ENCODE measurements at regions not wholly inside any gene's neighbourhood (a gene's known extent, or its start where the extent isn't known, plus 50 kb on each side); places are given as distances from the start of the nearest gene placed in this dataset.

DNA sequence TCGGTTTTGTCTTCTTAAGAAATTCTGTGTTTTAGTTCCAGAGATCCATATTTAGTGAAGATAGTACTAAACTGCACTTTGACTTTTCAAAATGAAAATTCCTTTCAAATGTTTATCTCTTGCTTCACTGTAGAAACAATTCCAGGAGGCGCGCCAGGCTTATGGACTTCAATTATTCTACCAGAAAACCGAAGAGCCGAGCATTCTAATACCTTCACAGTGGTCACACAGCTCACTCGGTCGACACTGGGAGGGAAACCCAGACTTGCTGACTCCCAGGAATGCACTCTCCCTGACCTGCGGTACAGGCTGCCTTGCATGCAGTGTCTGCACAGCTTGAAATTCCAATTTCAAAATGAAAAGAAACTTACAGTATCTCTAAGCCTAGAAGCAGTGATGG lies 119.9 kb upstream of the PIEZO2 start:
- H3K4me3 ChIP-seq = no peak overlapping the region
- TF ChIP-seq CTCF (IDR thresholded peaks at IDR 0.05) (no peak), POLR2A (IDR thresholded peaks at IDR 0.05) (no peak)
- H3K9me3 ChIP-seq = no peaks in the 10 kb centered on the region
- H3K36me3 ChIP-seq = no peaks in the 10 kb centered on the region
- H3K27me3 ChIP-seq = no peaks in the 10 kb centered on the region
- H3K27ac ChIP-seq = no peak overlapping the region
- no peaks in the 10 kb centered on the region for H3K4me1 ChIP-seq
- no peak for DNase-seq

GRCh38 chr18:11268741-11269233 lies 119.4 kb upstream of the PIEZO2 start:
- Histone ChIP-seq H3K36me3 (no peaks in the 10 kb centered on the region), H3K4me1 (no peaks in the 10 kb centered on the region), H3K27ac (peak overlapping the region in 1 of 4 donors; percentile 26)

DNA sequence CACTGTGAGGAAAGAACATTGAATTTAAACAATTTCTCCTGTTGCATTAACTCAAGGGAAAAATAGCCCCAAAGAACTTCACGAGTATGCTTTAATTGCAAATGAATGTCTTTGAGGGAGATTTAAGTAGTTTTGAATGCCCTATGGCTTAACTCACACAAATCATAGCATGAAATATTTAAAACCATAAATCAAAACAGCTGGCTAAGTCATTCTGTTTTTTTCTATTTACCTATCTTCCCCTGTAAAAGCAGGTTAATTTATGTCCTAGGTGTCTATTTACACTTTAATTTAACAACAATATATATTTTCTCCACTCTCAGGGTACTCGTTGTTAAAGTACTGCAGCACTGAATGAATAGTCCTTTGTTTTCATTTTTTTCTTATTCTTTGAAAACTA lies 118.8 kb upstream of the PIEZO2 start:
- Histone ChIP-seq H3K4me3 (no peak overlapping the region), H3K4me1 (no peaks in the 10 kb centered on the region), H3K36me3 (no peaks in the 10 kb centered on the region), H3K27me3 (no peaks in the 10 kb centered on the region), H3K27ac (no peak overlapping the region), H3K9me3 (no peaks in the 10 kb centered on the region)
- no peak for DNase-seq
- TF ChIP-seq CTCF (IDR thresholded peaks at IDR 0.05) (no peak), POLR2A (IDR thresholded peaks at IDR 0.05) (no peak)

More at GRCh38 chr18:11268741-11269233, 119.4 kb upstream of the PIEZO2 start:
- TF ChIP-seq CTCF (IDR thresholded peaks at IDR 0.05) (no peak), POLR2A (IDR thresholded peaks at IDR 0.05) (no peak)
- DNase-seq = no peak
- no peaks in the 10 kb centered on the region for H3K27me3 ChIP-seq
- H3K9me3 ChIP-seq = no peaks in the 10 kb centered on the region
- H3K4me3 ChIP-seq = no peak overlapping the region

GRCh38 chr18:11266781-11267480 lies 117.6 kb upstream of the PIEZO2 start:
- no peaks in the 10 kb centered on the region for H3K27me3 ChIP-seq
- H3K27ac ChIP-seq = no peak overlapping the region
- H3K36me3 ChIP-seq = no peaks in the 10 kb centered on the region
- H3K4me3 ChIP-seq = no peak overlapping the region
- H3K4me1 ChIP-seq = no peaks in the 10 kb centered on the region
- TF ChIP-seq CTCF (IDR thresholded peaks at IDR 0.05) (no peak), POLR2A (IDR thresholded peaks at IDR 0.05) (no peak)
- DNase-seq = no peak
- H3K9me3 ChIP-seq = no peaks in the 10 kb centered on the region

GRCh38 chr18:11261486-11261885 lies 112.1 kb upstream of the PIEZO2 start:
- Histone ChIP-seq H3K36me3 (no peaks in the 10 kb centered on the region), H3K27ac (no peak overlapping the region), H3K27me3 (no peaks in the 10 kb centered on the region), H3K4me3 (no peak overlapping the region), H3K9me3 (no peaks in the 10 kb centered on the region), H3K4me1 (no peaks in the 10 kb centered on the region)
- no peak for DNase-seq
- TF ChIP-seq POLR2A (IDR thresholded peaks at IDR 0.05) = no peak

GRCh38 chr18:11260961-11261461 lies 111.6 kb upstream of the PIEZO2 start:
- Histone ChIP-seq H3K4me1 (no peaks in the 10 kb centered on the region), H3K27me3 (no peaks in the 10 kb centered on the region), H3K4me3 (no peak overlapping the region), H3K27ac (no peak overlapping the region), H3K9me3 (no peaks in the 10 kb centered on the region), H3K36me3 (no peaks in the 10 kb centered on the region)
- DNase-seq = no peak
- no peak for TF ChIP-seq POLR2A (IDR thresholded peaks at IDR 0.05)
- TF ChIP-seq CTCF (IDR thresholded peaks at IDR 0.05) = no peak

Measured in Peyer's patch (tissue), 4 donors.